ENCODE measurements at regions not wholly inside any gene's neighbourhood (a gene's known extent, or its start where the extent isn't known, plus 50 kb on each side); places are given as distances from the start of the nearest gene placed in this dataset.
"Not testable (repeated sequence)": the region's sequence is repeated elsewhere in the genome, so short reads cannot be mapped to it uniquely, and the experiment has no call there.

DNA sequence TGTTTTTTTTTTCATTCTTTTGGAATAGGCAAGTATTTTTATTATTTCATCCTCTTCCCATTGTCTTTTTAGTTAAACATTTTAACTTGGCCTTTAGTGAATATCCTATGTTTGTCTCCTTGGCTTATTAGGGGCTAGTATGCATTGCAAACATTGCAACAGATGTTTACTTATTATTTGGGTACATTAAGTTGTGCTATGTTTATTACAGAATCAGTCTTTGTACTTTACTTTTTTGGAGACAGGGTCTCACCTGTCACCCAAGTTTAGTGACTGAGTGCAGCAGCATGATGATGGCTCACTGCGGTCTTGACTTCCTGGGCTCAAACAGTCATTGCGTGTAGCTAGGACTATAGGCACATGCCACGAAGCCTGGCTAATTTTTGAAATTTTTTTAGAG lies 51.1 kb upstream of the NUDT6 start:
- no peak for DNase-seq (ENCODE audit: low read depth, low spot score)
- H3K27ac ChIP-seq, result no peak overlapping the region

DNA sequence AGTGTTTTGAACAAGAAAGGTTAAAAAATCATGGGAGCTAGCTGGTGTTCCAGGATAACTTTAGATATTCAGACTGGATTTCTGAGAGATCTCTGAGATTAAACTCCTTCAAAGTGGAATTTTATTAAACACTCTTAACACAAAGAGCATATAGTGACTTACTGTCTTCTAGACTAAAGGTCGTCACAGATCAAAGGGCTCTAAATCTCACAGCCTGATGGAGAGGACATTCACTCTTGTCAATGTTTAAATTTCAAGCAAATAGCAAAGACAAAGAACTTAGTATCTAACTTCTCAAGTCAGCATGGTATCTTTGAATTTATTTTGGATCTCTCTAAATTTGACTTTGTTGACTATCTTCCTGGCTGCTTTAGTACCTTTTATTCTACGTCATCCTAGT lies 53.7 kb upstream of the NUDT6 start:
- DNase-seq (ENCODE audit: low read depth, low spot score), result no peak
- H3K27ac ChIP-seq, result no peak overlapping the region

DNA sequence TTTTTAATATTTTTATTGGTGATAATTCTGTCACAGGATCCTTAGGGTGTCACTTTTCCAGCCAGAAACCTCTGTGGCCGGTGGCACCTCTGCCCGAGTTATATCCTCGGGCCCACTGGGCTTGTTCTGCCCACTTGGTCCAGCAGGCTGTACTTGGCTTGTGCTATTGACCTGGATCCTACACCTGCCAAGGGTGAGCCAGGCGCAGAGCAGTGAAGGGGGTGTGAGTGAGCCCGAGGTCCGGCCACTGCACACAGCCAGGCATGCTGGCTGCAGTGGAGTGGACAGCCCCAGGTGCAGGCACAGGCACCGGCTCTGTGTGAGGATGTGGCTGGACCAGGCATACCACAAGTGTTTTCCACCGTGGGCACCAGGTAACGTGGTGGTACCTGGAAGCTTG lies 54.7 kb upstream of the NUDT6 start:
- no peak overlapping the region for H3K27ac ChIP-seq
- no peak for DNase-seq (ENCODE audit: low read depth, low spot score)

DNA sequence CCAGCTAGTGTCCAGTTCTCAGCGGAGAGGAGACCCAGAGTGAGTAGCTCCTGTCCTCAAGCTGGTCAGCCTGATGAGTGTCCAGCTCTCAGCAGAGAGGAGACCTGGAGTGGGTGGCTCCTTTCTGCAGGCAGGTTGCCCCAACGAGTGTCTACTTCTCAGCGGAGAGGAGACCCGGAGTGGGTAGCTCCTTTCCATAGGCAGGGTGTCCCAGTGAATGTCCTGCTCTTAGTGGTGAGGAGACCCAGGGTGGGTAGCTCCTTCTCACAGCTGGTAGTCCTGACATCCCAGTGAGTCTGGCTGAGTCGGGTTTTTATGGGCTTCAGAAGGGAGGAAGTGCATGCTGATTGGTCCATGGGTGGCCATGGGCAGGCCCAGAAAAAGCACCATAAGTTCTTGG lies 55.7 kb upstream of the NUDT6 start:
- no peak for DNase-seq (ENCODE audit: low read depth, low spot score)
- H3K27ac ChIP-seq, result no peak overlapping the region

DNA sequence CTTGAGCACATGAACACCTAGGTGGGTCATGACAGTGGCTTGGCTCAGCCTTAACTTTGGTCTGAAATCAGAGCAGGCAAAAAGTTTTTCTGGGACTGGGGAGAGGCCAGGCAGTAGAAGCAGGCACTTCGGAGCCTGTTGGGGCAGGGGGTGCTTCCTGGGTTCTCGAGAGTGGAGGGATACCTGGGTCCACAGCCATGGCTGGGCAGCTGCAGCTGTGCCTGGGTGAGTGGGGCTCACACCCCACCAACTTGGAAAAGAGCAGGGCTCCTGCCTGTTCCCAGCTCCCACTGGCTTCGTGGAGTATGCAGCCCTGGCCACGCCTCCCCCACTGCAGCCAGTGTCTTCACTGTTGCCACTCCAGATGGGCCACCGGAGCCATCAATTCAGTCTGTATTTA lies 56.4 kb upstream of the NUDT6 start:
- DNase-seq (ENCODE audit: low read depth, low spot score), result no peak
- H3K27ac ChIP-seq, result no peak overlapping the region

DNA sequence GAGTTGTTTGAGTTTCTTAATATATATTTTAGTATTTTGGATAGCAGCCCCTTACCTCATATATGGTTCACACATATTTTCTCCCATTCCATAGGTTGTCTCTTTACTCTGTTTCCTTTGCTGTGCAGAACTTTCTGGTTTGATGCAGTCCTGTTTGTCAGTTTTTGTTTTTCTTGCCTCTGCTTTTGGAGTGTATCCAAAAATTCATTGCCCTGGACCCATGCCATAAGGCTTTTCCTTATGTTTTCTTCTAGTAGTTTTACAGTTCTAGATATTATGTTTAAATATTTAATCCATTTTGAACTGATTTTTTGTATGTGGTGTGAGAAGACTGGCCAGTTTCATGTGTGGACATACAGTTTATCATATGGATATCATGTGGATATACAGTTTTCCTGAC lies 58.5 kb upstream of the NUDT6 start:
- DNase-seq (ENCODE audit: low read depth, low spot score), result no peak
- no peak overlapping the region for H3K27ac ChIP-seq

DNA sequence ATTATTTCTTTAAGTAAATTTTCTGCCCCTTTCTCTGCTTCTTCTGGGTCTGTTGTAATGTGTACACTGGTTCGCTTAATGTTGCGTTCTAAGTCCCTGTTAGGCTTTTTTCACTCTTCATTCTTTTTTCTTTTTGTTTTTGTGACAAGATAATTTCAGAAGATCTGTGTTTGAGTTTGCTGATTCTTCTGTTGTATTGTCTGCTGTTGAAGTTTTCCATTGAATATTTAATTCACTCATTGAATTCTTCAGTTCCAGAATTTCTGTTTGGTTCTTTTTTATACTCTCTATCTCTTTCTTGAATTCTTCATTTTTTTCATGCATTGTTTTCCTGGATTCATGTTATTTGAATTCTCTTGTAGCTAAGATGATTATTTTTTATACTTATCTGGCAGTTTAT lies 66.3 kb upstream of the NUDT6 start:
- no peak for DNase-seq (ENCODE audit: low read depth, low spot score)
- H3K27ac ChIP-seq, result no peak overlapping the region

DNA sequence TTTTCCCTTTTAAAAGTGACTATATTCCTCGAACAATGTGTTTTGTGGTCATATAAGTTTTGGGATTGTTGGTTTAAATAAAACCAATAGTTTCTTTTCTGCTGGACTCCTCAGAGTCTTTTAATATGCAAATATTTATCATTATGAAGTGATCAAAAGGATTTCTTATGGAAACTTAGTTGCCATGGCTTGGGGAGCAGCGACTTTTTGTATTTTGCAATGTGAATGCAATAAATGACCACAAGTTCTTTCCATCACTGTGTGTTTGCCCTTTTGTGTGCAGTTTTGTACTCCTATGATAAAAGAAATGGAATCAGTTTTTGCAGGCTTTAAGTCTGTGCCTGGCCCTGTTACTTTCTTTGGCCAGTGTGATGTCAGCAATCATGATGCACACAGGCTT lies 68.5 kb upstream of the NUDT6 start:
- H3K27ac ChIP-seq, result no peak overlapping the region
- DNase-seq (ENCODE audit: low read depth, low spot score), result no peak

DNA sequence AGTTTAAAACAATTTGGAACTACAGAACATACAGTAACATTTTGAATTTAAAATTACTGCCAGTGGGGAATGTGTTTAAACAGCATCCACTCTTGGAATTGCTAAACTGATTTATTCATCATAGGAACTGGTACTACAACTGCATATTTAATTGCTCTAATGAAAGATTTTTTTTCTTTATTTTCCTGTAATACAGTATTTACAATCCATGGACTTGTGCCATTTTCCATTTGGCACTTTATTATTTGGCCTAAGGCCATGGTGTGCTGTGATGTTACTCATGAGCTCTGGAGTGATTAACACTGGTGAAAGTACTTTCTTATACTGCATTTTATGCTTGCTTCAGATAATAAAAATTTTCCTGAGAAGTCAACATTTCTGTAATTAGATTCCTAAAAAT lies 69.7 kb upstream of the NUDT6 start:
- no peak for DNase-seq (ENCODE audit: low read depth, low spot score)
- no peak overlapping the region for H3K27ac ChIP-seq

DNA sequence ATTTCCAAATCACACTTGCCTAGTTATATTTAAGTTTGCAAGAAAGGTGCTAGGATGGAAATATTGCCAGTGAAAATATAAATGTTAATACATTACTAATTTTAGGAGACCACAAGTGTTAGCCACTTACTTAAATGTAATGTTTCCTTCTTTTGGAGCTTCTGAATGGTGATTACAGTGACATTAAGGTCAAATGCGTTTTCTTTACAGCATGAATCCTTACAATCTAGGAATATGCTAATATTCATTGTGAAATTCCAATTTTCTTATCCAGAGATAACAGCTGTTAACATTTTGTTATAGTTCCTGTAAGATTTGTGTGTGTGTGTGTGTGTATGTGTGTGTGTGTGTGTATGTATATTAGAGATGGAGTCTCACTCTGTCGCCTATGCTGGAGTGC lies 70.2 kb upstream of the NUDT6 start:
- DNase-seq (ENCODE audit: low read depth, low spot score), result no peak
- H3K27ac ChIP-seq, result no peak overlapping the region

DNA sequence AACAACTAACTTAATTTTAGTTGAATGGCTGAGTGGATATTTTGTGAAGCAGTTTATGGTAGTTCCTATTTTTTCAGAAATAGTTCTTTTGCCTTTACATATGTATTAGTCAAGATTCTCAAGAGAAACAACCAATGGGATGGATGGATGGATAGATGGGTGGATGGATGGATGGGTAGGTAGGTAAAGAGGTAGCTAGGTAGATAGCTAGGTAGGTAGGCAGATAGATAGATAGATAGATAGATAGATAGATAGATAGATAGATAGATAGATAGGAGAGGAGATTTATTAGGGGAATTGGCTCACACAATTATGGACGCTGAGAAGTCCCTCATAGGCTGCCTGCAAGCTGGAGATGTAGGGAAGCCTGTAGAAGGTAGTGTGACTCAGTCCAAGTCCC lies 74.0 kb upstream of the NUDT6 start:
- DNase-seq (ENCODE audit: low read depth, low spot score), result no peak
- H3K27ac ChIP-seq, result no peak overlapping the region

DNA sequence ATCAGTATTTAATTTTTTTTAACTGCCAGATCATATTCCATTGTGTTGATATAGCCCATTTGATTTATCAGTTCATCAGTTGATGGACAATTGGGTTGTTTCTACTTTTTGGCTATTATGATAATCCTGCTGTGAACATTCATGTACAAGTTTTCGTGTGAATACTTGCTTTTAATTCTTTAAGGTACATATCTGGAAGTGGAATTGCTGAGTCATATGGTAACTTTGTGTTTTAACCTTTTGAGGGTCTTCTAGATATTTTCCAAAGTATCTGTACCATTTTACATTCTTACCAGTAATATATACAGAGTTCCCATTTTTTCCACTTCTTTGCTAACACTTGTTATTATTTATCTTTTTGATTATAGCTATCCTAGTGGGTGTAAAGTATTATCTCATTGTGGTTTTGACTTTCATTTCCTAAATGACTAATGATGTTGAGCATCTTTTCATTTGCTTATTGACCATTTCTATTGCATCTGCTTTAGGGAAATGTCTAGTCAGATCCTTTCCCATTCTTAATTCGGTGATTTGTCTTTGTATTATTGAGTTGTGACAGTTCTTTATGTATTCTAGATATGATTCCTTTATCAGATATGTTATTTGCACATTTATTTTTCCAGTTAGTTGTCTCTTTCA lies 75.2 kb upstream of the NUDT6 start:
- no peak for DNase-seq (ENCODE audit: low read depth, low spot score)
- H3K27ac ChIP-seq, result no peak overlapping the region

DNA sequence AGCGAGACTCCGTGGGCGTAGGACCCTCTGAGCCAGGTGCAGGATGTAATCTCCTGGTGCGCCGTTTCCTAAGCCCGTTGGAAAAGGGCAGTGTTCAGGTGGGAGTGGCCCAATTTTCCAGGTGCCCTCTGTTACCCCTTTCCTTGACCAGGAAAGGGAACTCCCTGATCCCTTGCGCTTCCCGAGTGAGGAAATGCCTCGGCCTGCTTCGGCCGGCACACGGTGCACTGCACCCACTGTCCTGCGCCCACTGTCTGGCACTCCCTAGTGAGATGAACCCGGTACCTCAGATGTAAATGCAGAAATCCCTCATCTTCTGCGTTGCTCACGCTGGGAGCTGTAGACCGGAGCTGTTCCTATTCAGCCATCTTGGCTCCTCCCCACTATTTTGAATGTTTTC lies 81.7 kb upstream of the NUDT6 start:
- not testable (repeated sequence) for H3K27ac ChIP-seq; DNase-seq (ENCODE audit: low read depth, low spot score)

DNA sequence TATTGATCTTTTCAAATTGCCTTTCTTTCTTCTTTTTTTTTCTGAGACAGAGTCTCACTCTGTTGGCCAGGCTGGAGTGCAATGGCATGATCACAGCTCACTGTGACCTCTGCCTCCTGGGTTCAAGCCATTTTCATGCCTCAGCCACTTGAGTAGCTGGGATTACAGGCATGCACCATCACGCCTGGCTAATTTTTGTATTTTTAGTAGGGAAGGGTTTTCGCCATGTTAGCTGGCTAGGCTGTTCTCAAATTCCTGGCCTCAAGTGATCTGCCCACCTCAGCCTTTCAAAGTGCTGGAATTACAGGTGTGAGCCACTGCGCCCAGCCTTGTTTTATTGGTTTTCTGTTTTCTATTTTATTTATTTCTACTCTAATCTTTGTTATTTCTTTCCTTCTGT lies 82.7 kb upstream of the NUDT6 start:
- DNase-seq (ENCODE audit: low read depth, low spot score); H3K27ac ChIP-seq: not testable (repeated sequence)

DNA sequence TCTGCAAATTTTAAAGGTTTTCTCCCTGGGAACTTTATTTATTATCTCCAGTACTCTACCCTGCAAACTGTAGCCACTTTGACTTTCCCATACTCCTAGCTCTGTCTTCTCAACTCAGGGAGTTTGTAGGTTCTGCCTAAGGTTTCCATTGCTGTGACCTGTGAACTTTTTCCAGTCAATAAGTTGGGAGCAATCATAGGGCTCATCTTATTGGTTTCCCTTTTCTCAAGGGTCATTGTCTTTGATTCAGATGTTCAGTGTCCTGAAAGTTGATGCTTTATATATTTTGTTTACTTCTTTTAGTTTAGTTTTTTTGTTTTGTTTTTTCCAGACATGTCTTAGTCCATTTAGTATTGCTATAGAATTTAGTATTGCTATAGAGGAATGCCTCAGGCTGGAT lies 85.3 kb upstream of the NUDT6 start:
- DNase-seq (ENCODE audit: low read depth, low spot score), result no peak
- H3K27ac ChIP-seq, result no peak overlapping the region

DNA sequence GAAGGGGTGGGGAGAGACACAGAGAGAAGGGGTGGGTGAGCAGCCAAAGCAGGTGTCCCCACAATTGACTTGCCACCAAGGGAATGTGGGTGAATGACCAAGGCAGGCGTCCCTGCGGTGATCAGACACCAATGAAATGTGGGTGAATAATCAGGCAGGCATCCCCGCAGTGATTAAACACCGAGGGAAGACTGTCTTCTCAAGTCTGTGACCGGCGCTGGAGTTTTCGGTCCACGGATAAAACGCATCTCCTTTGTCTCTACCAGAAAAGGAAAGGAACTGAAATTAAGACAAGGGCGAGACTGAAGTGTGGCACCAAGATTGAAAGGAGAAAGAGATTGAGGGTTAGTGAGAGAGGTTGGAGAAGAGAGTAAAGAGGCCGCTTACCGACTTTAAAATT lies 90.0 kb upstream of the NUDT6 start:
- not testable (repeated sequence) for H3K27ac ChIP-seq; DNase-seq (ENCODE audit: low read depth, low spot score)

DNA sequence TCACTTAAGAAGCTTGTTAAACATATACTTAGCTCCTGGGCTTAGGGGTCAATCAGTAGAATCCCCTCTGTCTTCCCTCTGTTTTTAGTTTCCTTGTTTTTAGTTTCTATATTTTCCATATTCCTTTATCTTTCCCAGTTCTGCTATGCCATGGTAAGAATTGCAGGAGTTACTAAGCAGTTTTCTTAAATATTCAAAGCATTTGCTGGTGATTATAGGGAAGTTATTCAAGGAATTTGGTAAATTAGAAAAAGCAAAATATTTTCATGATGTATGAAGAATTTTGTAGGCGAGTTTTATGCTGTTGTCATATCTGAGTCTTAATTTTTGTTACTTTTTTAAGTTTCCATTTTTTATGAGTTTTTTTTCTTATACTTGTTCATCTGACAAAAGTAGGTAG lies 91.6 kb upstream of the NUDT6 start:
- no peak overlapping the region for H3K27ac ChIP-seq
- DNase-seq (ENCODE audit: low read depth, low spot score), result no peak

DNA sequence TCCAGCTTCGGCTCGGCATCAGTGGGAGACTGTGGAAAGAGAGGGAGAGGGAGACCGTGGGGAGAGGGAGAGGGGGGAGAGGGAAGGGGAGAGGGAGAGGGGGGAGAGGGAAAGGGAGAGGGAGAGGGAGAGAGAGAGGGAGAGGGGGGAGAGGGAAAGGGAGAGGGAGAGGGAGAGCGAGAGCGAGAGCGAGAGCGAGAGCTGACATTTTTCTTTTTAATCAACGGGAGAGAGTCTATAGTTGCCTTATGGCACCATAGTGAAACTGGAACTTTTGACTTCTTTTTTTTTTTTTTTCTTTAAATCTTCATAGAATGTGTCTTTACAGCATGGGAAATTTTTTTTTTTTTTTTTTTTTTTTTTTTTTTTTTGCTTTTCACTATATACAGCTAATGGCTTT lies 94.7 kb upstream of the NUDT6 start:
- no peak overlapping the region for H3K27ac ChIP-seq
- DNase-seq (ENCODE audit: low read depth, low spot score), result no peak

DNA sequence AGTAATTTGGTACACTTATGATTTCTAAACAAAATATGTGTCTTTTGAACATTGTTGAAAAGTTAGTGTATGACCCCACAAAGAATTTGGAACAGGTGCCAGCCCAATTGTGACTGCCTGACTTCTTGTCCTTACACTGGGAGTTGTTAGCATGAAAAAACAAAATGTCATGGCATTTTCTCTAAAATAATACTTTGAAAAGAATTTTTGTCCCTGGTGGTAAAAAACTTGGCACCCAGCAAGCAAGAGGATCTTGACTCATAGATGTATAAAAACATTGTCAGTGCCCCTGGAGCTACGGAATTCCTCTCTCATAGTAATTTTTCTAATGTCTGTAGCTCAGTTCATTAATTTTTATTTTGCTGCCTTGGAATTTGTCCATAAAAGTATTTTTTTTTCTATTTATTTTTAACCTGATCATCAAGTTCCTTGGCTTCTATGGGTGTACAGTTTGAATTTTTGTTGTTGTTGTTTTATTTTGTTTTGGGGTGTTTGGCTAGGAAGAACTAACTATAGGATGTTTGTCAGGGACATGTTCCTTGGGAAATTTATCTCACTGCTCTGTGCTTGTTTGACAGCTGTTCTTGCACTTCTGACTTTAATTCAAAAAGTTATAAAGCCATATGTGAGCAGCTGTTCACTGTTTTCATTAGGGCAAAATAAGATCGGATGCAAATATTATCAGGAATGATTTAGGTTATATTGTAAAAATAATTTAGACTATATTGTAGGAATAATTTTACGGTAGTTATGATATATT lies 95.4 kb upstream of the NUDT6 start:
- no peak overlapping the region for H3K27ac ChIP-seq
- no peak for DNase-seq (ENCODE audit: low read depth, low spot score)

DNA sequence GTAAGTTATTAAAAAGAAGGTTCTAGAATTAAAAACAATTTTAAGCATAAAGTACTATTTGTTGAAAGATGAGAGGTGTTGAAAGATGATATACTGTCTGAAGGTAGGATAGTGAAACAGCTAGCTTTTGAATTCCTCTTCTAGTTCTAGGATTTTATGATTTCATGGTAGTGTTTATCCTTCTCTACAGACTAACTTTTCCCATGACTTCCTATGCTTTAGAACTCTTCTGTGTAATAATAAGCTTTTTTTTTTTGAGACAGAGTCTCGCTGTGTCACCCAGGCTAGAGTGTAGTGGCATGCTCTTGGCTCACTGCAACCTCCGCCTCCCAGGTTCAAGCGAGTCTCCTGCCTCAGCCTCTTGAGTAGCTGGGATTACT lies 96.0 kb upstream of the NUDT6 start:
- no peak overlapping the region for H3K27ac ChIP-seq
- DNase-seq (ENCODE audit: low read depth, low spot score), result no peak

DNA sequence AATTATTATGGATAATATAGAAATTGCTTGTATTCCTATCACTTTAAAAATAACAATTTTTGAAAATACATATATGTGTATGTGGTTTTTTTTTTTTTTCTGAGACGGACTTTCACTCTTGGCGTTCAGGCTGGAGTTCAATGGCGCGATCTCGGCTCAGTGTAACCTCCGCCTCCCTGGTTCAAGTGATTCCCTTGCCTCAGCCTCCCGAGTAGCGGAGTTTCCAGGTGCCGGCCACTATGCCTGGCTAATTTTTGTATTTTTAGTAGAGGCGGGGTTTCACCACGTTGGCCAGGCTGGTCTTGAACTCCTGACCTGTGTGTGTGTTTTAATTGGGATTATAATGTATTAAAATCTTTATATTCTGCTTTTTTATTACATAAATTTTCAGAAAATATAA lies 97.9 kb upstream of the NUDT6 start:
- H3K27ac ChIP-seq, result no peak overlapping the region
- no peak for DNase-seq (ENCODE audit: low read depth, low spot score)

DNA sequence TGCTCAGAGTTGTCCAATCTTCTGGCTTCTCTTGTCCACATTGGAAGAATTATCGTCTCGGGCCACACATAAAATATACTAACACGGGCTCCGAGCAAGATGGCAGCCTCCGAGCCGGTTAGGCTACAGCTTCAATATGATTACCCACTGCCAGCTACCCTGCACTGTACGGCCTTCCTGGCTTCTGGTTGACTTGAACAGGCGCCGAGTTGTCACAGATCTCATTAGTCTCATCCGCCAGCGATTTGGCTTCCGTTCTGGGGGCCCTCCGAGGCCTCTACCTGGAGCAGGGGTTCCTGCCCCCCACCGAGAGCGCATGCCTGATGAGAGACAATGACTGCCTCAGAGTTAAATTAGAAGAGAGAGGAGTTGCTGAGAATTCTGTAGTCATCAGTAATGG lies 101.2 kb upstream of the NUDT6 start:
- H3K27ac ChIP-seq, result no peak overlapping the region
- DNase-seq (ENCODE audit: low read depth, low spot score), result no peak
